ENCODE measurements at regions not wholly inside any gene's neighbourhood (a gene's known extent, or its start where the extent isn't known, plus 50 kb on each side); places are given as distances from the start of the nearest gene placed in this dataset.
"Not testable (repeated sequence)": the region's sequence is repeated elsewhere in the genome, so short reads cannot be mapped to it uniquely, and the experiment has no call there.

DNA sequence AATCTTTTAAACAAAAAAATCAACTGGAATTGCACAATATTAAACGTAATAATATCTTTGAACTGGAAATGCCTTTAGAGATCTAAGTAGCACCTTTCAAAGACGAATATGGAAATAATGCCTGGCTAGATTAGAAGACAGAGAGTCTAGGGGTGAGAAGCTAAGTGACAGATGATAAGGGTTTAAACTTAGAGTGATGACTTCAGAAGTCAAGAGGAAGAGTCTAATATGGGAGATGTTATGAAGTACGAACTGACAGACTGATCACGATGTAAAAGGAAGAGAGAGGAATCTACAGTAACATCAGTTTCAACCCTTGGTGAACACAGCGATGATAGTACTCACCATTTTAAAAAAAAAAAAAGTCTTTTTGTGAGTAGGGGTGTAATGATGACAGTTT lies 57.9 kb downstream of the HINT1 start:
- DNase-seq (no peak), ATAC-seq (no peak)
- Mint-ChIP-seq H3K27ac (no peak overlapping the region), H3K4me3 (no peak overlapping the region), H3K27me3 (no peaks in the 10 kb centered on the region), H3K4me1 (peaks cover 20% of the 10 kb centered on the region), H3K9me3 (no peaks in the 10 kb centered on the region)

DNA sequence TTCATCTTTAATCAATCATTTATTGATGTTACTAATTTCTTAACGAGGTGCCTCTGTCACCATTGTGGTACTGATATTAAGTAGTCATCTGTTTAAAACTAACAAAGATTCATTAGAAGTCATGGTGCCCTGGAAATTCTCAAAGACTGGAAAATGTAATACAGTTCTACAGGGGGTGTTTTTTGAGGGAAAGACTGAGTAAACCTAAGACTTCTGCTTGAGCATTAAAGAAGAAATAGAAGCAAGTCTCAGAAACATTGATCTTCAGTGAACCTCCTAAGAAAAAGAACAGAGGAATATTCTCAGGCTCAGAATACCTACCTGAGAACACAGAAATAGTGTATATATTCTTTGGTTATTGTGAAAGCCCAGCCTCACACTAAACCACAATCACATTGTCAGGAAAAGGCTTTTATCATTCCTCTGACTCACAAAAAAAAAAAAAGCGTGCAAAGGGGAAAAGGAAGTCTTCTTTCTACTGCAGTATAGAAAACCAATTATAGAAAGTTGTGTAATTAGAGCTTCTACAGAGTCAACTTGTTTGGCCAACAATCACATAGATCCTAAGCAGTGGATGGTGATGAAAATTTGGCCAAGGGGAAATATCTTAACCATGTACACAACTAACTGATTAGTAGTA lies 60.8 kb downstream of the HINT1 start:
- ATAC-seq: peak; percentile 39
- peak overlapping the region in 1 of 2 donors; percentile 16 for H3K27ac Mint-ChIP-seq
- H3K27me3 Mint-ChIP-seq: no peaks in the 10 kb centered on the region
- no peak overlapping the region for H3K4me3 Mint-ChIP-seq
- DNase-seq: no peak
- H3K9me3 Mint-ChIP-seq: no peaks in the 10 kb centered on the region
- peaks cover 15% of the 10 kb centered on the region for H3K4me1 Mint-ChIP-seq

DNA sequence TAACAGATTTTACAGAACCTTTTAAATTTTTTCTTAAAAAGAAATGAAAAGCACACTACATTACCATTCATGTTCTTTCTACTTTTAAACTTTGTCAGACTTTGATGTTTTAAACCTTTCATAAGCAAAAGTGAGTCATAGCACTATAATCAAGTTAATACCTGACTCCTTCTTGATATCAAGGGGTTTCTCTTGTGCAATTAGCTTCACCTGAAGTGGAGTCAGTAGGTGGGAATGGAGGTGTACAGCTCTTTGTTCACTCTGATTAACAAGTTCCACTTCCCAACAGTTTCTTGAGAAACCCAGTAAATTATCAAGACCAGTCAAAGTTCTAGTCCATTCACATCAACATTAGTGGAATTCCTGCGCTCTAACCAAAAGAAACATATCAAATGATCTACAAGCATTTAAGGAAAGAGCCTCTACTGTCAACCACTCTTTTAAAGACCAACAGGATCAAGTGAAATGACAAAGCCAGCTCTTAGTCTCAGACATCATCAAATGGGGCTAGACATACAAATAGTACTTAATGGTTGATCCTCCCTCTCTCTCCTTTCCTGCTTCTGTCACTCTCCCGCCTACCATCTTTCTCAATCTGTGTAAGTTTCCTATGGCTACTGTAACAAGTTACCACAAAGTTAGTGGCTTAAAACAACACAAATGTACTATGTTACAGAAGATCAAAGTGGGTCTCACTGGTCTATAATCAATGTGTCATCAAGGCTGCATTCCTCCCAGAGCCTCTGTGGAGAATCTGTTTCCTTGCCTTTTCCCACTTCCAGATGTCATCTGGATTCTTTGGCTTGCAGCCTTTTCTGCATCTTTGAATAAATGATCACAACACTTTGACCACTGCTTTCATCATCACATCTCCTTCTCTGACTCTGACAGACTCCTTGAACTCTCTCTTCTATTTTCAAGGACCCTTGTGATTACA lies 68.0 kb downstream of the HINT1 start:
- Mint-ChIP-seq H3K4me3 (no peak overlapping the region), H3K27ac (no peak overlapping the region), H3K9me3 (peaks cover 0 to 5% of the 10 kb centered on the region in 2 donors), H3K4me1 (peaks cover 9% of the 10 kb centered on the region), H3K27me3 (no peaks in the 10 kb centered on the region)
- ATAC-seq: peak; percentile 91
- no peak for DNase-seq

DNA sequence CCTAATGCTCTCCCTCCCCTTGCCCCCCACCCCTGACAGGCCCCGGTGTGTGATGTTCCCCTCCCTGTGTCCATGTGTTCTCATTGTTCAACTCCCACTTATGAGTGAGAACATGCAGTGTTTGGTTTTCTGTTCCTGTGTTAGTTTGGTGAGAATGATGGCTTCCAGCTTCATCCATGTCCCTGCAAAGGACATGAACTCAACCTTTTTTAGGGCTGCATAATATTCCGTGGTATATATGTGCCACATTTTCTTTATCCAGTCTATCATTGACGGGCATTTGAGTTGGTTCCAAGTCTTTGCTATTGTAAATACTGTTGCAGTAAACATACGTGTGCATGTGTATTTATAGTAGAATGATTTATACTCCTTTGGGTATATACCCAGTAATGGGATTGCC lies 69.5 kb downstream of the HINT1 start:
- H3K27me3 Mint-ChIP-seq, H3K4me3 Mint-ChIP-seq: not testable (repeated sequence)

DNA sequence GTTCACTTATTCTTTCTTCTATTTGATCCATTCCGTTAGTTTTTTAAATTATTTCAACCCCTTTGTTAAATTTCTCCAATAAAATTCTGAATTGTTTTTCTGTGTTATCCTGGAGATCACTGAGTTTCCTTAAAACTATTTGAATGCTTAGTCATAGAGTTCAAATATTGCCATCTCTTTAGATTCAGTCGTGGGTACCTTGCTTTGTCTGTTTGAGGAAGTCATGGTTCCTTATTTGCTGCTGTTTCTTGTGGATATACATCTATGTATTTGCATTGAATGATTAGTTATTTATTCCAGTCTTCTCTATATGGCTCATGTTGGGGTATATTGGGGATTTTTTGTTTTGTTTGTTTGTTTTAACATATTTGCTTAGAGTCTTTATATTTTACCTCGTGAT lies 80.6 kb downstream of the HINT1 start:
- no peaks in the 10 kb centered on the region for H3K27me3 Mint-ChIP-seq
- H3K9me3 Mint-ChIP-seq: peaks cover 0 to 8% of the 10 kb centered on the region in 2 donors
- H3K27ac Mint-ChIP-seq: no peak overlapping the region
- ATAC-seq (no peak), DNase-seq (no peak)
- H3K4me3 Mint-ChIP-seq: no peak overlapping the region
- H3K4me1 Mint-ChIP-seq: no peaks in the 10 kb centered on the region

More for the DNA sequence above, 69.5 kb downstream of the HINT1 start:
- not testable (repeated sequence) for H3K27ac Mint-ChIP-seq, ATAC-seq, H3K4me1 Mint-ChIP-seq, H3K9me3 Mint-ChIP-seq, DNase-seq

DNA sequence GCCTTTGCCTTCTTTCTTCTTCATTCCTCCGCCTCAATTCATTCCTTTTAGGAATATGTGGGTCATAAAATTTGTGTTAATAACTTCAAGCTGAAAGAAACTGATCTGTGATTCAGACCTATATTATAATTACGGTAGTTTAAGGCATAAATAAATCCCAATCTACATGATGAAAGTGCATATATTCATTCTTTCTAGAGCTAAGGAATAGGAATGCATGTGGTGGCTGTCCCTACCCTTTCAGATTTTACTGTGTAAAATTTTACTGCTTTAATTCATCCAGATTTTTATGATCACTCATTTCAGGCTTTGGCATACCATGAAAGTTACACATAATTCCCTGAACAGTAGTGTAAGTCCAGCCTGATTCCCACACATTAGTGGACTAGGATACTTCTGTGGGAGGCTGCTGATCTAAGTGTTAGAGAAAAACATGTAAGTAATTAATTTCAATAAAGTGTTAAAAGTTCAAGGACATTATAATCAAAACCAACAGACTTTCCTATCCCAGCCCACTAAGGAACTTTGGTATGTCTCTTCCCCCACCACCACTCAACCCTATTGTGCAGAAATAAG lies 83.1 kb downstream of the HINT1 start:
- H3K4me1 Mint-ChIP-seq: peaks cover 11% of the 10 kb centered on the region
- H3K9me3 Mint-ChIP-seq: no peaks in the 10 kb centered on the region
- no peak for ATAC-seq
- H3K4me3 Mint-ChIP-seq: no peak overlapping the region
- no peaks in the 10 kb centered on the region for H3K27me3 Mint-ChIP-seq
- no peak overlapping the region for H3K27ac Mint-ChIP-seq
- DNase-seq: no peak

DNA sequence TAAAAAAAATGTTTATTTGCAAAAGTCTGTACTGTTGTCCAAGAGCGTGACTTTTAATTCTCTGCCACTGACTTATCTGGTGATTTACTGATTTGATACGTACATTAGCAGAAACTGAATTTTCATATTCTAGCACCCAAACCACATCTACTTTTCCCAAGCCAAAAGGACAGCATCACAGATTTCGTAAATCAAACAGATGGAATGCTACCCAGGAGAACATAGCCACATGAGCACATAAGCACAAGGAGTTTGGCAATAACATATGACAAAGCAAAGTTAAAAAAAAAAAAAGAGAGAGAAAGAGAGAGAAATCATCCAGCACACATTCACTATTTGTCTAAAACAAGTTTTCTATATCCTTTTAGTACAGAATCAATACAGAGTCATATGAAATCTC lies 83.7 kb downstream of the HINT1 start:
- Mint-ChIP-seq H3K27me3 (no peaks in the 10 kb centered on the region), H3K4me3 (no peak overlapping the region), H3K4me1 (peaks cover 15% of the 10 kb centered on the region), H3K9me3 (no peaks in the 10 kb centered on the region), H3K27ac (no peak overlapping the region)
- DNase-seq (no peak), ATAC-seq (no peak)

DNA sequence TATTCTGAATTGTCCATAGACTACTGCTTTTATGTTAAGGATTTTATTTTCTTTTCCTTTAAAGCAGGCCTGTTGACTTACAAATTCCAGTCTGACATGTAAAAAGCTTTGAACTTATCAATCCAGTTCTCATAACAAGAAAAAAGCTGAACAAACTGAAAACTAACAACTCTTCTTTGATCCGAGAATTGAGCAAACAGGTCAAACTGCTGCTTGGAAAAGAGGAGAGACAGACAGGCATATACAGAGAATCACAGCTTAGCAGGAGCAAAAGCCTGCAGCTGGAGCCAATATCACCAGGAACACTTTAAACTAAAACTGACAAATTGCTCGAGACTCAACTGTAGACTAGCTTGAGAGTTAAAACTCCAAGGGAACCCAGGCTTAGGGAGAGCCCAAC lies 85.8 kb downstream of the HINT1 start:
- DNase-seq (no peak), ATAC-seq (no peak)
- Mint-ChIP-seq H3K9me3 (peaks cover 0 to 5% of the 10 kb centered on the region in 2 donors), H3K4me3 (no peak overlapping the region), H3K4me1 (peaks cover 15% of the 10 kb centered on the region), H3K27me3 (no peaks in the 10 kb centered on the region), H3K27ac (no peak overlapping the region)

DNA sequence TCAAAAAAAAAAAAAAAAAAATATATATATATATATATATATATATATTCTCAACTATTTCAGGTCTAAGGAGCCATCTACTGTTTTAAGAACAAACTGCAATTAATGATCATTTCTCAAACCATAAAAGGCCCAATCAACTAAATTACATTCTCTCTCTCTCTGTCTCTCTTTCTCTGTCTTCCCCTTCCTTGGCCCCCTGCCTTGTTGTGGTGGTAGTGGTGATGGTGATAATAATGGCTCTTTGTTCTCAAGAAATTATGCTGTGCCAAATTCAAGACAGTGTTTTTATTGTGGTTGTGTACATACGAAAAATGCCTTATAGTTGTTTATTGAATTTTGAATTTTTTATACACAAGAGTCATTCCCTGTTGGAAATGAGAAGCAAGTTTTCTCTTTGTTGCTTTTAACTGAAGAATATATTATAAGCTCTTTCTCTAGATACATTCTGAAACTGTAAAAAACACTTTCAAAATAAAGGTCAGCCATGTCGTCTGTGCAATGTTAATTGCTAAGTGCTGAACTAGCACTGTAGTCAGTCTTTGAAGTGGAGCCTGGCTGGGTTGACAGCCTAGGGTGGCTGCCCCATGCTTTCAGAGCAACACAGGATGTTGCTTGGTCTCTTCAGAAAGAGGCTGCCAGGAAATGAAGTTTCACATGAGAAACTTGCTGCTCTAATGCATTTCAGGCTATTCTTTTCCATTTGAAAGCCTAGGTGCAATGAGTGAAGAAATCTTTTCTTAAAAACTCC lies 96.0 kb downstream of the HINT1 start:
- Mint-ChIP-seq H3K27me3 (no peaks in the 10 kb centered on the region), H3K9me3 (peaks cover 6 to 22% of the 10 kb centered on the region in 2 donors), H3K4me3 (peak overlapping the region; percentile 17 to 55), H3K4me1 (peaks cover 55% of the 10 kb centered on the region), H3K27ac (peak overlapping the region; percentile 82 to 95)
- ATAC-seq (peak; percentile 99), DNase-seq (peak; percentile 63 to 73)

DNA sequence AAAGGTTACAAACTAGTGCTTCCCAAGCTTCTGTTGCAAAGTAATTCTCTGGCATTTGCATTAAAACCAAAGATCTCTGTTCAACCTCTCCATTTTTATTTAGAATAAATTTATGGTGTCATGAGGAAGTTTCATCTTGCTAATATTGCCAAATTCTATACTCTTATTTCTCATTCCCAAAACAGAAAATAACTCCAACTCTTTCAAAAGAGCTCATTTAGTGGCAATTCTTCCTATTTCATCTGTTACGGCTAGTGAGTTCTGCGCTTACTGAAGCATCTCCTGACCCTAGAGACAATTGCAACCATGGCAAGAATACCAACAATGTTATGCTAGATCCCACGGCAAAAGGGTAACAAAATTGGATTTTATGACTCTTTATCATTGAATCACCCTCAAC lies 97.0 kb downstream of the HINT1 start:
- Mint-ChIP-seq H3K27me3 (no peaks in the 10 kb centered on the region), H3K9me3 (peaks cover 6 to 27% of the 10 kb centered on the region in 2 donors), H3K27ac (no peak overlapping the region), H3K4me1 (peaks cover 55% of the 10 kb centered on the region), H3K4me3 (no peak overlapping the region)
- ATAC-seq (no peak), DNase-seq (no peak)

DNA sequence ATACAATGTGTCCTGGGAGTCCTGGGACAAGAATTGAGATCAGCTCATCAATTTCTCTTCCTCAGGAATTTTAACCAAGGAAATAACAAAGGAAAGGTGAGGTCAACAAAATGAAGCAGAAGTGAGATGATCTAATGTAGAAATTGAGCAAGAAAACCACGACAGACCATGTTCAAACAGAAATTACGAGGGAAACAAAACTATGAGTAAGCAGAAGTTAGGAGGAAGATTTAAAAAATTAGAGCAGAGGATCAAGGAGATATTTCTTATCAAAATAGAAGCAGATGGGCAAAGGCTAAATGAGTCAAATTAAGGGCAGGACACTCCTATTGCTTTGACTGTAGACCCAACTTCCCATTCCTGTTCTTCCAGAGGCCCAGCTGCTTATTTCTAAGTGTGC lies 97.4 kb downstream of the HINT1 start:
- Mint-ChIP-seq H3K27me3 (no peaks in the 10 kb centered on the region), H3K27ac (no peak overlapping the region), H3K4me1 (peaks cover 55% of the 10 kb centered on the region), H3K4me3 (no peak overlapping the region), H3K9me3 (peaks cover 6 to 27% of the 10 kb centered on the region in 2 donors)
- ATAC-seq (no peak), DNase-seq (no peak)

DNA sequence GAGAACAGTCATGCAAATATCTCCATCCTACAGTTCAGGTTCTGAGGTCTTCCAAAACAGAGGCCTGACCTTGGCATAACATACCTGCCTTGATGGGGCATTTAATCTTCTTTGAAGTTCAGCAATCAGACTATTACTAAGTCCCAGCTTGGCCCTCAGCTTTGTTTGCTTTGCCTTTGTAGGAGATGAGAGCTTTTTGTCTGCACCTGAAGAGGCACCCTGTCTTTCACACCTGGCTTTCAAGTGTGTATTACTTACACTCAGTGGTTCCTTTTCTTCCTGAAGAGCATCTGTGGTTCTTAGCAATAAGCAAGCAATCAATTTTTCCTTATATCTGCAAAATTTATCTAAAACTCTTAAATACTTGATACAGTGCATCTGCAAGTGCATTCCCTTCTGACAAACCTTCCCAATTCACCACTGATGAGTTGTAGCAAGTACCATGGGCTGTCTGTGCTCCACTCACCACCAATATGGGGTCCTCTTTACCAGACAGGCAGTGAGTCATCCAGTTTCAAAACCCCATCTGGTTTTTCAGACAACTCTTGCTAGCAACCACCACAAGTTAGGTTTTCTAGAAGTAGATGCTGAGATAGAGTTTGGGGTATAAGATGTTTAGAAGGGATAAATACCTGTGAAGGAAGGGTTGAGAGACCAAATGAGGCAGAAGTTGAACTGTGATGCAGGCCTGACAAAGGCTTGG lies 100.2 kb downstream of the HINT1 start:
- peak in 1 of 2 donors; percentile 26 for DNase-seq
- peak; percentile 62 for ATAC-seq
- Mint-ChIP-seq H3K27ac (no peak overlapping the region), H3K4me3 (no peak overlapping the region), H3K4me1 (peaks cover 47% of the 10 kb centered on the region), H3K9me3 (peaks cover 6 to 27% of the 10 kb centered on the region in 2 donors), H3K27me3 (no peaks in the 10 kb centered on the region)

DNA sequence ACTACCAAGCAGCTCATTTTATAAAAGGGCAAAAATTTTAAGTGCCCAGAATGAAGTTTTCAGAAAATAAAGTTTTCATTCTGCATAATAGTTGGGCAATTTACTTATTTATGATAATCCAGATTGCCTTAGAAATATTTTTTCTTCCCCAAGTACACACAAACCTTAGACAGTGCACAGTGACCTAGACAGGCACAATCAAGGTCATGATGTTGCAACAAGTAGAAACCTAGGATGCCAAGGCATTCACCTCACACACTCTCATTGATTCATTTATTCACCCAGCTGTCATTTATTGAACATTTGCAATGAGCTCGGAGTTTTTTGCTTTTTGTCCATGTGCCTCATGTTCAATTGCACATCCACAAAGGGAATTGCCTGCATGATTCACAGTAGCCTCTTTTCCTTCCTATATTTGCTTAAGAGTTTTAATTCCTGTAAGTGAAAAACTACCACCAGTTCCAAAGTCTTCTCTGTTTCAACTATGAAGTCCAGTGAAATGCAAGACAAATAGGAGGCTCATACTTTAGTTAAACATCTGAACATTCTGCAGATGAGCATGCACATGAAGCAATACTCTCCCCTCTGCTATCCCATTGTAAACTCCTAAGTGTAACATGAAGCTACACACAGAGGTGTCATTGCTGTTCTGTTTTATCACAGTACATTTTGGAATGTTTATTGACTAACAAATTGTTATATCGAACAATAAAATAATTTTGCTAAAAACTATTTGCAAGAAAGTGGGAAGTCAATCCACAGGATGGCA lies 122.9 kb downstream of the HINT1 start:
- Mint-ChIP-seq H3K4me3 (no peak overlapping the region), H3K27ac (no peak overlapping the region), H3K4me1 (no peaks in the 10 kb centered on the region), H3K9me3 (peaks cover 0 to 6% of the 10 kb centered on the region in 2 donors), H3K27me3 (no peaks in the 10 kb centered on the region)
- no peak for ATAC-seq
- no peak for DNase-seq

DNA sequence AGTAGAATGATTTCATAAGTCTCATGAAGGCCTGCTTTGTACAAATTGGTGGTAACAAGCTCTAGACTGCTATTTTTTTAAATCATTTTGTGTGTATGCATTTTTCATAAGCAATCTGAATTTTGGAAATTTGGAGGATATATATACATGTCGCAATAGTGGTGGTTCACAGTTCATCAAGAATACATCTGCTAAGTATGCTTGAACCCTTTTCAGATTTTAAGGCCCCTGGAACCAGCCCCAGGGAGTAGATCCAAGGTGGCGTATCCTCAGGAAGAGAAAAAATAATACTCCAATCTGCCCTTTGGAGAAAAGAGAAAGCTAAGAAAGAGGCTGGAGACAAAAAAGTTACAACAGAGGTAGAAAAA lies 141.6 kb downstream of the HINT1 start:
- no peak overlapping the region for H3K4me3 Mint-ChIP-seq
- no peak overlapping the region for H3K27ac Mint-ChIP-seq
- no peak for ATAC-seq
- no peaks in the 10 kb centered on the region for H3K27me3 Mint-ChIP-seq
- no peaks in the 10 kb centered on the region for H3K4me1 Mint-ChIP-seq
- peaks cover 7 to 12% of the 10 kb centered on the region in 2 donors for H3K9me3 Mint-ChIP-seq
- no peak for DNase-seq
